ENCODE measurements at regions not wholly inside any gene's neighbourhood (a gene's known extent, or its start where the extent isn't known, plus 50 kb on each side); places are given as distances from the start of the nearest gene placed in this dataset.

DNA sequence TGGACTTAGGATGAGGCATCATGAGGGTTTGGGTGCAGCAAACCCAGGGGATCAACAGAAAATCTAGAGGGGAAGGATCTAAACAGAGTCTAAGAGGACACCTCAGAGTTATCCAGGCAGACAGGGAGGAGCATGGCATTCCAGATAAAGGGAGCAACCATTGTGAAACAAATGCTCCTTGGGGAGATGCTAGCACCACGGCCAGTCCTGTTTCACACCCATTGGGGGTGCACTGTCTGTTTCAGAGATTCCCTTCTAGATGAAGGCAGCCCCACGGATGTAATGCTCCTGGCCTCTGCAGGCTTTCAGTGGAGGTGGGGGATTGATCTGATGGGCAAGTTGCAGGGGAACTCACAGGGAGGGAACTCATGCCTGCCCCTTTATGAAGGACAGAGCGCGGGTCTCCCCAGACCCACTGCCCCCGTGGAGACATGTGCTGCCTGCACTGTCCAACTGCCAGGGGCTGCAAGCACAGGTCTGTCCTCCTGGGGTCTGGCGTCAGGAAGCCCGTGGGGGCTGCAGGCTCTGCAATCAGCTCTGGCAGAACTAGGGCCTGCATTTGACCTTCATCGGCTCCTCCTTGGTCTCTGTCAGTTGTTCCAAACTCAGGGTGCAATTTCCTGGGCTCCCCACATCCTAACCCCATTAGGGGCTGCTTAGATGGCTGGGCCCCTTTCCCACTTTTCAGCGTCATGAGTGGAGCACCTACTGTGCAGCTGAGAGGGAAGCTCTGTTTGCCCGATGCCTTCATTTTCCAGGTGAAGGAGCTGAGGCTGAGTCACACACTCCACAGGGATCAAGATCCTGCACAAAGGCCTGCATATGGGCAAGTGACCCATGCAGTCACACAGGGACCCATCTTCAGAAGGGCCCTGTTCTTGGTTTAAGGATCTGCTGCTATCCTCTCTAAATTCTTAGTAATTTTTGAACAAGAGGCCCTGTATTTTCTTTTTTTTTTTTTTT is 163.4 kb downstream of the ARL4C start:
- TF ChIP-seq, protein P1, sequence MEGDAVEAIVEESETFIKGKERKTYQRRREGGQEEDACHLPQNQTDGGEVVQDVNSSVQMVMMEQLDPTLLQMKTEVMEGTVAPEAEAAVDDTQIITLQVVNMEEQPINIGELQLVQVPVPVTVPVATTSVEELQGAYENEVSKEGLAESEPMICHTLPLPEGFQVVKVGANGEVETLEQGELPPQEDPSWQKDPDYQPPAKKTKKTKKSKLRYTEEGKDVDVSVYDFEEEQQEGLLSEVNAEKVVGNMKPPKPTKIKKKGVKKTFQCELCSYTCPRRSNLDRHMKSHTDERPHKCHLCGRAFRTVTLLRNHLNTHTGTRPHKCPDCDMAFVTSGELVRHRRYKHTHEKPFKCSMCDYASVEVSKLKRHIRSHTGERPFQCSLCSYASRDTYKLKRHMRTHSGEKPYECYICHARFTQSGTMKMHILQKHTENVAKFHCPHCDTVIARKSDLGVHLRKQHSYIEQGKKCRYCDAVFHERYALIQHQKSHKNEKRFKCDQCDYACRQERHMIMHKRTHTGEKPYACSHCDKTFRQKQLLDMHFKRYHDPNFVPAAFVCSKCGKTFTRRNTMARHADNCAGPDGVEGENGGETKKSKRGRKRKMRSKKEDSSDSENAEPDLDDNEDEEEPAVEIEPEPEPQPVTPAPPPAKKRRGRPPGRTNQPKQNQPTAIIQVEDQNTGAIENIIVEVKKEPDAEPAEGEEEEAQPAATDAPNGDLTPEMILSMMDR (conservative IDR thresholded peaks at IDR 0.05 in 1 of 2, IDR thresholded peaks at IDR 0.05 in 1 of 2; ENCODE audit: low read depth in 1 of 2, low read length in 2 of 2), result no peak
- no peak for TF ChIP-seq EZH2 (IDR thresholded peaks at IDR 0.05; ENCODE audit: low read length, missing control alignments)

All from fibroblast of lung (primary cell).